ENCODE measurements at regions not wholly inside any gene's neighbourhood (a gene's known extent, or its start where the extent isn't known, plus 50 kb on each side); places are given as distances from the start of the nearest gene placed in this dataset.

GRCh38 chr4:71195924-71196323, 142.9 kb upstream of the SLC4A4 start:
- DNase-seq (ENCODE audit: low spot score): no peak
- TF ChIP-seq IRF2 (CRISPR knock-in tag; IDR thresholded peaks at IDR 0.05; ENCODE audit: borderline replicate concordance, low read depth) (no peak), ETV6 (CRISPR knock-in tag; IDR thresholded peaks at IDR 0.05) (no peak), NFYB (CRISPR knock-in tag; conservative IDR thresholded peaks at IDR 0.05; ENCODE audit: low read depth) (no peak), PRRX2 (CRISPR knock-in tag; IDR thresholded peaks at IDR 0.05) (no peak), ZSCAN18 (CRISPR knock-in tag; IDR thresholded peaks at IDR 0.05) (no peak), FOXJ3 (CRISPR knock-in tag; IDR thresholded peaks at IDR 0.05; ENCODE audit: borderline replicate concordance) (no peak)
- H3K4me1 Mint-ChIP-seq: peaks cover 9% of the 10 kb centered on the region
- POLR2A ChIA-PET: no interaction called here
- H3K27me3 Mint-ChIP-seq (ENCODE audit: low read depth): no peaks in the 10 kb centered on the region
- peak; percentile 99 for ATAC-seq
- CTCF ChIA-PET: interaction anchor here (1.1 kb wide), 1 partner anchor 33 kb away, joined by 3 read pairs; no protein-coding TSS in a partner anchor
- no peaks in the 10 kb centered on the region for H3K36me3 Mint-ChIP-seq
- no peaks in the 10 kb centered on the region for H3K9me3 Mint-ChIP-seq
- peak overlapping the region; percentile 92 for H3K27ac Mint-ChIP-seq
- H3K4me3 Mint-ChIP-seq: no peak overlapping the region

- Mint-ChIP-seq H3K9me3 (no peaks in the 10 kb centered on the region), H3K4me3 (no peak overlapping the region), H3K4me1 (peaks cover 25% of the 10 kb centered on the region), H3K36me3 (no peaks in the 10 kb centered on the region), H3K27ac (no peak overlapping the region), H3K27me3 (ENCODE audit: low read depth) (no peaks in the 10 kb centered on the region)
- ATAC-seq (no peak), DNase-seq (ENCODE audit: low spot score) (no peak)
- TF ChIP-seq, protein P1, sequence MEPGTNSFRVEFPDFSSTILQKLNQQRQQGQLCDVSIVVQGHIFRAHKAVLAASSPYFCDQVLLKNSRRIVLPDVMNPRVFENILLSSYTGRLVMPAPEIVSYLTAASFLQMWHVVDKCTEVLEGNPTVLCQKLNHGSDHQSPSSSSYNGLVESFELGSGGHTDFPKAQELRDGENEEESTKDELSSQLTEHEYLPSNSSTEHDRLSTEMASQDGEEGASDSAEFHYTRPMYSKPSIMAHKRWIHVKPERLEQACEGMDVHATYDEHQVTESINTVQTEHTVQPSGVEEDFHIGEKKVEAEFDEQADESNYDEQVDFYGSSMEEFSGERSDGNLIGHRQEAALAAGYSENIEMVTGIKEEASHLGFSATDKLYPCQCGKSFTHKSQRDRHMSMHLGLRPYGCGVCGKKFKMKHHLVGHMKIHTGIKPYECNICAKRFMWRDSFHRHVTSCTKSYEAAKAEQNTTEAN (CRISPR knock-in tag; IDR thresholded peaks at IDR 0.05): no peak
- TF ChIP-seq TCF7 (CRISPR knock-in tag; IDR thresholded peaks at IDR 0.05; ENCODE audit: low read depth): no peak
- no peak for TF ChIP-seq ATF1 (CRISPR knock-in tag; IDR thresholded peaks at IDR 0.05)
- no peak for TF ChIP-seq ZNF317 (CRISPR knock-in tag; IDR thresholded peaks at IDR 0.05; ENCODE audit: borderline replicate concordance, low read depth)
- TF ChIP-seq E2F1 (CRISPR knock-in tag; IDR thresholded peaks at IDR 0.05): no peak
- no peak for TF ChIP-seq ZSCAN18 (CRISPR knock-in tag; IDR thresholded peaks at IDR 0.05)
- no peak for TF ChIP-seq TEAD4 (CRISPR knock-in tag; IDR thresholded peaks at IDR 0.05)
- no peak for TF ChIP-seq NFYB (CRISPR knock-in tag; conservative IDR thresholded peaks at IDR 0.05; ENCODE audit: low read depth)
- no peak for TF ChIP-seq FOXP1 (CRISPR knock-in tag; IDR thresholded peaks at IDR 0.05; ENCODE audit: borderline replicate concordance)
- TF ChIP-seq GRHL2 (CRISPR knock-in tag; IDR thresholded peaks at IDR 0.05; ENCODE audit: insufficient replicate concordance, severe bottlenecking): no peak
- TF ChIP-seq ZNF416 (CRISPR knock-in tag; IDR thresholded peaks at IDR 0.05): no peak
- TF ChIP-seq NR1H2 (CRISPR knock-in tag; IDR thresholded peaks at IDR 0.05): no peak
- ChIA-PET POLR2A (no interaction called here), CTCF (no interaction called here)
These were observed 139.9 kb upstream of the SLC4A4 start for GRCh38 chr4:71198958-71199357.

- Mint-ChIP-seq H3K27ac (no peak overlapping the region), H3K27me3 (ENCODE audit: low read depth) (no peaks in the 10 kb centered on the region), H3K4me1 (peaks cover 25% of the 10 kb centered on the region), H3K36me3 (no peaks in the 10 kb centered on the region), H3K4me3 (no peak overlapping the region), H3K9me3 (no peaks in the 10 kb centered on the region)
- TF ChIP-seq ERG (CRISPR knock-in tag; IDR thresholded peaks at IDR 0.05) (no peak), GRHL2 (CRISPR knock-in tag; IDR thresholded peaks at IDR 0.05; ENCODE audit: insufficient replicate concordance, severe bottlenecking) (no peak), ATF6 (CRISPR knock-in tag; IDR thresholded peaks at IDR 0.05) (no peak)
- no peak for ATAC-seq
- DNase-seq (ENCODE audit: low spot score): no peak
- ChIA-PET POLR2A (no interaction called here), CTCF (no interaction called here)
These were observed 137.8 kb upstream of the SLC4A4 start for GRCh38 chr4:71201057-71201456.
